ENCODE measurements at regions not wholly inside any gene's neighbourhood (a gene's known extent, or its start where the extent isn't known, plus 50 kb on each side); places are given as distances from the start of the nearest gene placed in this dataset.
"Not testable (repeated sequence)": the region's sequence is repeated elsewhere in the genome, so short reads cannot be mapped to it uniquely, and the experiment has no call there.

GRCh38 chrX:13190051-13190450 is 129.8 kb downstream of the ATXN3L start:
- Histone ChIP-seq H3K4me1 (ENCODE audit: insufficient read depth, low read length, poor library complexity, severe bottlenecking) (peaks cover 10% of the 10 kb centered on the region), H3K9me2 (replicated peaks; ENCODE audit: low read depth, low read length) (no peaks in the 10 kb centered on the region), H3K9ac (ENCODE audit: low read depth, low read length, poor library complexity, severe bottlenecking) (no peak overlapping the region), H3K79me2 (ENCODE audit: insufficient read depth, low read length) (no peaks in the 10 kb centered on the region), H3F3A (ENCODE audit: low read depth) (no peaks in the 10 kb centered on the region), H3K36me3 (ENCODE audit: insufficient read depth, low read length) (no peaks in the 10 kb centered on the region), H3K4me3 (ENCODE audit: low read length, poor library complexity, severe bottlenecking) (no peak overlapping the region), H3K27me3 (ENCODE audit: insufficient read depth, low read length, poor library complexity, severe bottlenecking) (no peaks in the 10 kb centered on the region), H2AFZ (ENCODE audit: low read length) (no peak overlapping the region), H3K4me2 (ENCODE audit: low read depth, low read length, poor library complexity, severe bottlenecking) (no peak overlapping the region), H3K9me3 (ENCODE audit: insufficient read depth, low read depth, low read length) (no peaks in the 10 kb centered on the region), H4K20me1 (ENCODE audit: insufficient read depth, low read length, poor library complexity, severe bottlenecking) (no peaks in the 10 kb centered on the region)
- TF ChIP-seq, protein P1, sequence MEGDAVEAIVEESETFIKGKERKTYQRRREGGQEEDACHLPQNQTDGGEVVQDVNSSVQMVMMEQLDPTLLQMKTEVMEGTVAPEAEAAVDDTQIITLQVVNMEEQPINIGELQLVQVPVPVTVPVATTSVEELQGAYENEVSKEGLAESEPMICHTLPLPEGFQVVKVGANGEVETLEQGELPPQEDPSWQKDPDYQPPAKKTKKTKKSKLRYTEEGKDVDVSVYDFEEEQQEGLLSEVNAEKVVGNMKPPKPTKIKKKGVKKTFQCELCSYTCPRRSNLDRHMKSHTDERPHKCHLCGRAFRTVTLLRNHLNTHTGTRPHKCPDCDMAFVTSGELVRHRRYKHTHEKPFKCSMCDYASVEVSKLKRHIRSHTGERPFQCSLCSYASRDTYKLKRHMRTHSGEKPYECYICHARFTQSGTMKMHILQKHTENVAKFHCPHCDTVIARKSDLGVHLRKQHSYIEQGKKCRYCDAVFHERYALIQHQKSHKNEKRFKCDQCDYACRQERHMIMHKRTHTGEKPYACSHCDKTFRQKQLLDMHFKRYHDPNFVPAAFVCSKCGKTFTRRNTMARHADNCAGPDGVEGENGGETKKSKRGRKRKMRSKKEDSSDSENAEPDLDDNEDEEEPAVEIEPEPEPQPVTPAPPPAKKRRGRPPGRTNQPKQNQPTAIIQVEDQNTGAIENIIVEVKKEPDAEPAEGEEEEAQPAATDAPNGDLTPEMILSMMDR (conservative IDR thresholded peaks at IDR 0.05; ENCODE audit: low read length): no peak
- TF ChIP-seq EZH2phosphoT487 (IDR thresholded peaks at IDR 0.05; ENCODE audit: borderline replicate concordance): no peak

DNA sequence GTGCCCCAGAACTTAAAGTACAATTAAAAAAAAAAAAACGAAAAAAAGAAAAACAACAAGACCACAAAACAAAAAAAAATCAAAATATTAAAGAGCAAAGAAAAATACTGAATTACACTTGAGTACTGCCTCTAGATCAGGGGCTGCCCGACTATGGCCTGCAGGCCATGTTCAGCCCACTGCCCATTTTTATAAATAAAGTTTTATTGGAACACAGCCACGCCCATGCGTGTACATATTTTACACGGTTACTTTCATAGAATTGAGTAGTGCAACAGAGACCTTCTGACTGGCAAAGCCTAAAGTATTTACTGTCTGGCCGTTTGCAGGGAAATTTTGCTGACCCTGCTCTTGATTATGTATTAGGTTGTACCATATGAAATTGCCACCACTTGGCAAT is 130.5 kb downstream of the ATXN3L start:
- TF ChIP-seq, protein P1 (conservative IDR thresholded peaks at IDR 0.05; ENCODE audit: low read length): no peak
- no peak for TF ChIP-seq EZH2phosphoT487 (IDR thresholded peaks at IDR 0.05; ENCODE audit: borderline replicate concordance)

GRCh38 chrX:13188731-13189309 is 131.0 kb downstream of the ATXN3L start:
- Histone ChIP-seq H3K9me2 (replicated peaks; ENCODE audit: low read depth, low read length) (no peaks in the 10 kb centered on the region), H3K36me3 (ENCODE audit: insufficient read depth, low read length) (no peaks in the 10 kb centered on the region), H3K9me3 (ENCODE audit: insufficient read depth, low read depth, low read length) (no peaks in the 10 kb centered on the region), H3F3A (ENCODE audit: low read depth) (no peaks in the 10 kb centered on the region), H4K20me1 (ENCODE audit: insufficient read depth, low read length, poor library complexity, severe bottlenecking) (no peaks in the 10 kb centered on the region), H3K4me3 (ENCODE audit: low read length, poor library complexity, severe bottlenecking) (no peak overlapping the region), H3K4me2 (ENCODE audit: low read depth, low read length, poor library complexity, severe bottlenecking) (no peak overlapping the region), H3K79me2 (ENCODE audit: insufficient read depth, low read length) (no peaks in the 10 kb centered on the region), H2AFZ (ENCODE audit: low read length) (no peak overlapping the region), H3K9ac (ENCODE audit: low read depth, low read length, poor library complexity, severe bottlenecking) (no peak overlapping the region), H3K4me1 (ENCODE audit: insufficient read depth, low read length, poor library complexity, severe bottlenecking) (no peaks in the 10 kb centered on the region), H3K27me3 (ENCODE audit: insufficient read depth, low read length, poor library complexity, severe bottlenecking) (no peaks in the 10 kb centered on the region)
- no peak for TF ChIP-seq EZH2phosphoT487 (IDR thresholded peaks at IDR 0.05; ENCODE audit: borderline replicate concordance)
- TF ChIP-seq, protein P1 (conservative IDR thresholded peaks at IDR 0.05; ENCODE audit: low read length): no peak

More for the DNA sequence above, 130.5 kb downstream of the ATXN3L start:
- no peak overlapping the region for H3K4me3 ChIP-seq (ENCODE audit: low read length, poor library complexity, severe bottlenecking)
- no peaks in the 10 kb centered on the region for H3K9me2 ChIP-seq (replicated peaks; ENCODE audit: low read depth, low read length)
- H3K27me3 ChIP-seq (ENCODE audit: insufficient read depth, low read length, poor library complexity, severe bottlenecking): no peaks in the 10 kb centered on the region
- H4K20me1 ChIP-seq (ENCODE audit: insufficient read depth, low read length, poor library complexity, severe bottlenecking): no peaks in the 10 kb centered on the region
- no peak overlapping the region for H2AFZ ChIP-seq (ENCODE audit: low read length)
- no peak overlapping the region for H3K4me2 ChIP-seq (ENCODE audit: low read depth, low read length, poor library complexity, severe bottlenecking)
- no peak overlapping the region for H3K9ac ChIP-seq (ENCODE audit: low read depth, low read length, poor library complexity, severe bottlenecking)
- H3F3A ChIP-seq (ENCODE audit: low read depth): no peaks in the 10 kb centered on the region
- no peaks in the 10 kb centered on the region for H3K36me3 ChIP-seq (ENCODE audit: insufficient read depth, low read length)
- no peaks in the 10 kb centered on the region for H3K79me2 ChIP-seq (ENCODE audit: insufficient read depth, low read length)
- no peaks in the 10 kb centered on the region for H3K9me3 ChIP-seq (ENCODE audit: insufficient read depth, low read depth, low read length)
- peaks cover 3% of the 10 kb centered on the region for H3K4me1 ChIP-seq (ENCODE audit: insufficient read depth, low read length, poor library complexity, severe bottlenecking)

DNA sequence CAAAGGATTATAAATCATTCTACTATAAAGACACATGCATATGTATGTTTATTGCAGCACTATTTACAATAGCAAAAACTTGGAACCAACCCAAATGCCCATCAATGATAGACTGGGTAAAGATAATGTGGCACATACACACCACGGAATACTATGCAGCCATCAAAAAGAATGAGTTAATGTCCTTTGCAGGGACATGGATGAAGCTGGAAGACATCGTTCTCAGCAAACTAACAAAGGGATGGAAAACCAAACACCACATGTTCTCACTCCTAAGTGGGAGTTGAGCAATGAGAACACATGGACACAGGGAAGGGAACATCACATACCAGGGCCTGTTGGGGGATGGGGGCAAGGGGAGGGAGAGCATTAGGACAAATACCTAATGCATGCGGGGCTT is 133.2 kb downstream of the ATXN3L start:
- not testable (repeated sequence) for H3F3A ChIP-seq (ENCODE audit: low read depth); H3K9me3 ChIP-seq (ENCODE audit: insufficient read depth, low read depth, low read length); H3K27me3 ChIP-seq (ENCODE audit: insufficient read depth, low read length, poor library complexity, severe bottlenecking); H3K4me1 ChIP-seq (ENCODE audit: insufficient read depth, low read length, poor library complexity, severe bottlenecking); H3K4me2 ChIP-seq (ENCODE audit: low read depth, low read length, poor library complexity, severe bottlenecking); H4K20me1 ChIP-seq (ENCODE audit: insufficient read depth, low read length, poor library complexity, severe bottlenecking); H3K36me3 ChIP-seq (ENCODE audit: insufficient read depth, low read length); H2AFZ ChIP-seq (ENCODE audit: low read length); H3K9me2 ChIP-seq (replicated peaks; ENCODE audit: low read depth, low read length); H3K79me2 ChIP-seq (ENCODE audit: insufficient read depth, low read length); H3K9ac ChIP-seq (ENCODE audit: low read depth, low read length, poor library complexity, severe bottlenecking); H3K4me3 ChIP-seq (ENCODE audit: low read length, poor library complexity, severe bottlenecking)

All from Loucy (cell line).